HepG2 (cell line): ENCODE measurements at regions not wholly inside any gene's neighbourhood (a gene's known extent, or its start where the extent isn't known, plus 50 kb on each side); places are given as distances from the start of the nearest gene placed in this dataset.

ENCODE experiments used
- ADNP ChIP-seq: sonication (generic); formaldehyde crosslinking; IDR thresholded peaks from 2 replicates; pipeline ENCODE4 v1.4.0; 2020; ENCODE audit warnings: missing genetic modification reagents
- CREM ChIP-seq, 2 experiments: sonication (generic) in 1 of 2; formaldehyde crosslinking in 1 of 2; IDR thresholded peaks; 2 replicates each; pipeline versions ENCODE4 v1.4.0 to v1.6.1; 2016 to 2020; ENCODE audit warnings: antibody characterized with exemption in 1 of 2, mild to moderate bottlenecking in 1 of 2, missing genetic modification reagents in 1 of 2
- FOXK2 ChIP-seq: fragments of 450-650 bp; IDR thresholded peaks from 2 replicates; pipeline ENCODE4 v1.6.1; 2016
- FOXM1 ChIP-seq: sonication (generic); formaldehyde crosslinking; IDR thresholded peaks from 2 replicates; pipeline ENCODE4 v1.5.0; 2020; ENCODE audit warnings: missing genetic modification reagents

GRCh38 chr6:125354649-125355048 lies 52.9 kb upstream of the HDDC2 start:
- no peak for TF ChIP-seq CREM (IDR thresholded peaks at IDR 0.05)
- no peak for TF ChIP-seq CREM (CRISPR knock-in tag; IDR thresholded peaks at IDR 0.05)
- TF ChIP-seq FOXM1 (CRISPR knock-in tag): no peak
- no peak for TF ChIP-seq FOXK2
- TF ChIP-seq ADNP (CRISPR knock-in tag): no peak
